H1 (cell line): ENCODE measurements at regions not wholly inside any gene's neighbourhood (a gene's known extent, or its start where the extent isn't known, plus 50 kb on each side); places are given as distances from the start of the nearest gene placed in this dataset.

Experiments
- BCL11A ChIP-seq, 2 experiments: IDR thresholded peaks; one replicate each; pipeline ENCODE4 v1.6.1; 2011; ENCODE audit warnings: low read depth in 2 of 2, low read length in 2 of 2, mild to moderate bottlenecking in 2 of 2
- CHD1 ChIP-seq: IDR thresholded peaks from 2 replicates; pipeline ENCODE4 v1.6.1; 2012; ENCODE audit warnings: low read depth, low read length, improper control_type of control experiment
- KDM1A ChIP-seq: fragments of 200-600, 300-600 bp; sonication (generic); IDR thresholded peaks from 2 replicates; pipeline ENCODE4 v1.7.1; 2016; ENCODE audit warnings: mild to moderate bottlenecking, low read length, borderline replicate concordance
- RBBP5 ChIP-seq: IDR thresholded peaks from 2 replicates; pipeline ENCODE4 v1.7.1; 2012; ENCODE audit warnings: low read depth, mild to moderate bottlenecking, inconsistent platforms, low read length, moderate library complexity, borderline replicate concordance

- no peak for TF ChIP-seq BCL11A (IDR thresholded peaks at IDR 0.05; ENCODE audit: low read depth in 2 of 2, low read length in 2 of 2)
- TF ChIP-seq RBBP5 = no peak
- TF ChIP-seq CHD1 = no peak
- no peak for TF ChIP-seq KDM1A
Observed at GRCh38 chr6:122026582-122027369, 372.7 kb upstream of the HSF2 start (continued).
